ENCODE measurements at regions not wholly inside any gene's neighbourhood (a gene's known extent, or its start where the extent isn't known, plus 50 kb on each side); places are given as distances from the start of the nearest gene placed in this dataset.

DNA sequence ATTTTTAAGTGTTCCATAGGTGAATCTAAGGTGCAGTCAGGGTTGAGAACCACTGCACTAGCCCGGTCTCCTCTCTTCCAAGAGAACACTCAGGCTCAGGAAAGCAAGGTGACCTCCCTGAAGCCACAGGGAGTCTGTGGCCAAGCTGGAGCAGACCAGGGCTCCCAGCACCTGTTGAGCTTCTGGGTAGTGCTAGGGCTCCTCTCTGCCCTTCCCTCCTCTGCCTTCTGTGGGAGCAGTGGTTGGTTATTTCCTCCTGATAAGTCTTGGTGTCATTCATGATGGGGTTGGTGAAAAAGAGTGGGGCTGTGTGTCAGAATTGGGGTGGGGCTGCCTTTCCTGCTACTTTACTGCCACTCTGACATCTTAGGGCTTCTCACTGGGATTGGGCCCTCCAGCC is 163.1 kb upstream of the UMPS start:
- TF ChIP-seq CTCF (IDR thresholded peaks at IDR 0.05) (no peak), POLR2A (IDR thresholded peaks at IDR 0.05) (no peak)
